GM18498 (cell line): ENCODE measurements at regions not wholly inside any gene's neighbourhood (a gene's known extent, or its start where the extent isn't known, plus 50 kb on each side); places are given as distances from the start of the nearest gene placed in this dataset.

Source experiments
- ATAC-seq: cut with Tn5 transposase; IDR thresholded peaks from one replicate; pipeline ENCODE4 v1.9.1; 2021; ENCODE audit warnings: mild to moderate bottlenecking, moderate library complexity; ENCODE audit not compliant: unreplicated experiment

- ATAC-seq = no peak
These were observed 1723.6 kb upstream of the PCDH20 start for GRCh38 chr13:63139277-63139676.

GRCh38 chr13:63129995-63130394 is 1714.3 kb upstream of the PCDH20 start:
- ATAC-seq = no peak

- ATAC-seq = no peak
These were observed 1713.1 kb upstream of the PCDH20 start for GRCh38 chr13:63128716-63129115.

- no peak for ATAC-seq
These were observed 1709.2 kb upstream of the PCDH20 start for GRCh38 chr13:63124863-63125262.

- ATAC-seq = no peak
These were observed 1705.2 kb upstream of the PCDH20 start for GRCh38 chr13:63120883-63121282.

- ATAC-seq = no peak
These were observed 1702.1 kb upstream of the PCDH20 start for GRCh38 chr13:63117710-63118109.

GRCh38 chr13:63112799-63113395 is 1697.2 kb upstream of the PCDH20 start:
- no peak for ATAC-seq

- ATAC-seq = no peak
These were observed 1694.8 kb upstream of the PCDH20 start for GRCh38 chr13:63110466-63110865.

GRCh38 chr13:63107179-63107943 is 1691.7 kb upstream of the PCDH20 start:
- ATAC-seq = no peak

- ATAC-seq = no peak
These were observed 1679.1 kb upstream of the PCDH20 start for GRCh38 chr13:63094717-63095116.

- no peak for ATAC-seq
These were observed 1678.3 kb upstream of the PCDH20 start for GRCh38 chr13:63093907-63094469.

- no peak for ATAC-seq
These were observed 1676.8 kb upstream of the PCDH20 start for GRCh38 chr13:63092456-63092855.

- ATAC-seq = no peak
These were observed 1674.9 kb upstream of the PCDH20 start for GRCh38 chr13:63090524-63090923.

- ATAC-seq = no peak
These were observed 1672.6 kb upstream of the PCDH20 start for GRCh38 chr13:63088226-63088625.

- ATAC-seq = no peak
These were observed 1670.6 kb upstream of the PCDH20 start for GRCh38 chr13:63086286-63086685.

- ATAC-seq = no peak
These were observed 1670.2 kb upstream of the PCDH20 start for GRCh38 chr13:63085851-63086250.

GRCh38 chr13:63081400-63082014 is 1665.9 kb upstream of the PCDH20 start:
- ATAC-seq = no peak

GRCh38 chr13:63075126-63075525 is 1659.5 kb upstream of the PCDH20 start:
- ATAC-seq = no peak

- ATAC-seq = no peak
These were observed 1634.6 kb upstream of the PCDH20 start for GRCh38 chr13:63050287-63050686.

GRCh38 chr13:63048653-63049052 is 1633.0 kb upstream of the PCDH20 start:
- ATAC-seq = no peak

GRCh38 chr13:63044589-63045313 is 1629.1 kb upstream of the PCDH20 start:
- ATAC-seq = no peak
